ENCODE measurements at regions not wholly inside any gene's neighbourhood (a gene's known extent, or its start where the extent isn't known, plus 50 kb on each side); places are given as distances from the start of the nearest gene placed in this dataset.
"Not testable (repeated sequence)": the region's sequence is repeated elsewhere in the genome, so short reads cannot be mapped to it uniquely, and the experiment has no call there.

DNA sequence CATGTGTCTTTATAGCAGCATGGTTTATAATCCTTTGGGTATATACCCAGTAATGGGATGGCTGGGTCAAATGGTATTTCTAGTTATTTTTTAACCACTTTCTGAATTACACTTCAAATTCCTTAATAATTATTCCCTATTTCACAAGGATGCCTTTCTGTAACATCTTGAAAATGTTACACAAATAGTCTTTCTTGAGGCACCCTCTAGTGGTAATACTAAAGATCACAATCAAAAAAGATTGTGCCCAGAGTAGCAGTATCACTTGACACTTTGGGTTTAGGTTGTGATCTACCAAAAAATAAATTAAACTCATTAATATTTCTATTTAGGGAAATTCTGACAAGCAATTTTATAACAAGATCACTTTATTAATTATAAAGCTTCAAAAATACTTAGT is 74.0 kb upstream of the TEKT4 start:
- TF ChIP-seq CTCF (IDR thresholded peaks at IDR 0.05; ENCODE audit: insufficient read depth, low read length); REST (IDR thresholded peaks at IDR 0.05; ENCODE audit: insufficient replicate concordance, low read depth): not testable (repeated sequence)
